Glomerular visceral epithelial cell (primary cell): ENCODE measurements at regions not wholly inside any gene's neighbourhood (a gene's known extent, or its start where the extent isn't known, plus 50 kb on each side); places are given as distances from the start of the nearest gene placed in this dataset.
"Not testable (repeated sequence)": the region's sequence is repeated elsewhere in the genome, so short reads cannot be mapped to it uniquely, and the experiment has no call there.

Experiments used
- DNase-seq: peaks from one replicate; pipeline ENCODE4 v3.0.0-alpha.2; 2016; ENCODE audit errors: extremely low spot score

- no peak for DNase-seq
Measured at GRCh38 chr2:42974169-42974720, 181.9 kb upstream of the HAAO start.

- DNase-seq, result no peak
Measured at GRCh38 chr2:42973726-42974125, 181.3 kb upstream of the HAAO start.

- DNase-seq, result not testable (repeated sequence)
Measured at GRCh38 chr2:42972933-42973516, 180.6 kb upstream of the HAAO start.

- DNase-seq, result no peak
Measured at GRCh38 chr2:42971947-42972736, 179.8 kb upstream of the HAAO start.

GRCh38 chr2:42971381-42971780 lies 179.0 kb upstream of the HAAO start:
- no peak for DNase-seq

GRCh38 chr2:42970151-42970550 lies 177.8 kb upstream of the HAAO start:
- DNase-seq, result no peak

GRCh38 chr2:42969231-42970150 lies 177.1 kb upstream of the HAAO start:
- DNase-seq, result peak; percentile 46

GRCh38 chr2:42967959-42968674 lies 175.7 kb upstream of the HAAO start:
- no peak for DNase-seq

GRCh38 chr2:42965910-42966309 lies 173.5 kb upstream of the HAAO start:
- no peak for DNase-seq

- no peak for DNase-seq
Measured at GRCh38 chr2:42965196-42965595, 172.8 kb upstream of the HAAO start.

- DNase-seq, result peak; percentile 94
Measured at GRCh38 chr2:42964439-42965083, 172.2 kb upstream of the HAAO start.

GRCh38 chr2:42963452-42964068 lies 171.2 kb upstream of the HAAO start:
- DNase-seq, result no peak

- no peak for DNase-seq
Measured at GRCh38 chr2:42962508-42962953, 170.1 kb upstream of the HAAO start.

- no peak for DNase-seq
Measured at GRCh38 chr2:42961961-42962360, 169.6 kb upstream of the HAAO start.

- no peak for DNase-seq
Measured at GRCh38 chr2:42961385-42961811, 169.0 kb upstream of the HAAO start.

GRCh38 chr2:42960842-42961180 lies 168.4 kb upstream of the HAAO start:
- DNase-seq, result no peak

GRCh38 chr2:42960002-42960841 lies 167.8 kb upstream of the HAAO start:
- no peak for DNase-seq

GRCh38 chr2:42959234-42960001 lies 167.0 kb upstream of the HAAO start:
- DNase-seq, result no peak

GRCh38 chr2:42958741-42959233 lies 166.4 kb upstream of the HAAO start:
- DNase-seq, result no peak
